ENCODE measurements at regions not wholly inside any gene's neighbourhood (a gene's known extent, or its start where the extent isn't known, plus 50 kb on each side); places are given as distances from the start of the nearest gene placed in this dataset.

DNA sequence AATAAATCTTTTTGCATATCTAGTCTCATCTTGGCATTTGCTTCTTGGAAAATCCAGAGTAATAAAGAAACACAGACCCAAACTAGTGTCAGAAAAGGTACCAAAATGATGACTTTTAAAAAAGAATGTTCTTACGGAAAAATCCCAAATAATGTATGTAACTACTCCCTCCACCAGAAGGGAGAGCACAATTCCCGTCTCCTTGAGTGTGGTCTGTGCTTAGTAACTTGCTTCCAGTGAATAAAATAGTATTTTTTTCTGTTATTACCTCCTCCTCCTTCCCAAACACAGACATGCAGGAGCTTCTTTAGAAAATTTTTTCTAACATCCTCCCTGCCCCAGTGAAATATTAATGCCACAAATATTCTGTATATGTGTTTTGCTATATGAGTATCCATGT is 358.1 kb downstream of the ZFHX3 start:
- H3K27ac ChIP-seq (ENCODE audit: low read depth, low read length) = no peak overlapping the region
- no peak overlapping the region for H2BK12ac ChIP-seq (ENCODE audit: low read depth, low read length)
- no peak overlapping the region for H3K18ac ChIP-seq (ENCODE audit: extremely low read depth, low read length)
- H4K8ac ChIP-seq (ENCODE audit: extremely low read depth, insufficient read depth, low read length) = no peak overlapping the region
- no peak overlapping the region for H3K14ac ChIP-seq (ENCODE audit: insufficient read length)
- H3K4me1 ChIP-seq (replicated peaks in 1 of 4; ENCODE audit: control insufficient read depth in 3 of 4, insufficient read depth in 4 of 4, low read length in 3 of 4) = no peaks in the 10 kb centered on the region
- no peak overlapping the region for H4K91ac ChIP-seq (replicated peaks; ENCODE audit: insufficient read length, low read length)
- H3K56ac ChIP-seq (replicated peaks; ENCODE audit: insufficient read length, low read depth, low read length) = no peak overlapping the region
- no peak overlapping the region for H3K23ac ChIP-seq (ENCODE audit: insufficient read length)
- H3K36me3 ChIP-seq (ENCODE audit: control insufficient read depth in 2 of 4, insufficient read depth in 4 of 4, low read length in 3 of 4) = no peaks in the 10 kb centered on the region
- CTCF ChIA-PET (ENCODE audit: partially characterized antibody) = interaction anchor here (0.6 kb wide), 1 partner anchor 14 kb away, joined by 4 read pairs; no protein-coding TSS in a partner anchor
- no peak overlapping the region for H2AK5ac ChIP-seq (ENCODE audit: low read depth, low read length)
- H4K5ac ChIP-seq (ENCODE audit: insufficient read length, low read depth, low read length) = no peak overlapping the region
- no peak overlapping the region for H2BK120ac ChIP-seq (replicated peaks; ENCODE audit: low read depth, low read length)
- no peak overlapping the region for H3K9ac ChIP-seq (replicated peaks in 1 of 4; ENCODE audit: extremely low read depth in 1 of 4, low read depth in 3 of 4, low read length in 3 of 4)
- TF ChIP-seq NRF1 (IDR thresholded peaks at IDR 0.05; ENCODE audit: low read depth, low read length) (no peak), RAD21 (IDR thresholded peaks at IDR 0.05 in 1 of 2, conservative IDR thresholded peaks at IDR 0.05 in 1 of 2; ENCODE audit: low read depth in 2 of 2, low read length in 2 of 2) (peak; percentile 30 to 31; a peak in 2 of 4 replicates)
- no peak overlapping the region for H3K4ac ChIP-seq (replicated peaks; ENCODE audit: insufficient read length, low read depth, low read length)
- H2BK20ac ChIP-seq (ENCODE audit: low read length) = no peak overlapping the region
- no peak overlapping the region for H3K4me2 ChIP-seq (ENCODE audit: insufficient read depth in 1 of 2, low read depth in 2 of 2, low read length in 2 of 2)
- H3K23me2 ChIP-seq (ENCODE audit: low read depth, low read length) = no peaks in the 10 kb centered on the region
- no peaks in the 10 kb centered on the region for H3K79me1 ChIP-seq (ENCODE audit: low read depth, low read length)
- H2AFZ ChIP-seq (ENCODE audit: low read length) = no peak overlapping the region
- 84% methylated on average over 2 of the region's 2 CpGs; no CpG with 5 or more reads in 1 of the 2 experiments for WGBS, 2 experiments (ENCODE audit: extremely low coverage in 1 of 2, insufficient coverage in 1 of 2, insufficient read length in 1 of 2, insufficient replicate concordance in 2 of 2, low coverage in 1 of 2, low lambda C conversion rate in 2 of 2, missing lambda C conversion rate in 1 of 2)
- H2BK15ac ChIP-seq (ENCODE audit: low read length) = no peak overlapping the region
- H3K9me3 ChIP-seq (ENCODE audit: insufficient read depth in 2 of 2, low read depth in 1 of 2, low read length in 1 of 2) = no peaks in the 10 kb centered on the region
- no peaks in the 10 kb centered on the region for H3K79me2 ChIP-seq (ENCODE audit: control insufficient read depth in 1 of 2, insufficient read depth in 2 of 2, low read length in 2 of 2)
- DNase-seq (ENCODE audit: low read depth in 1 of 2, low spot score in 2 of 2) (no peak), FAIRE-seq (no peak)
- POLR2A ChIA-PET (ENCODE audit: partially characterized antibody) = no interaction called here
- no peak overlapping the region for H2BK5ac ChIP-seq (ENCODE audit: low read depth, low read length)
- H4K20me1 ChIP-seq (replicated peaks in 1 of 2; ENCODE audit: control insufficient read depth in 1 of 2, insufficient read depth in 2 of 2, low read length in 2 of 2) = no peaks in the 10 kb centered on the region
- H3K27me3 ChIP-seq (replicated peaks in 1 of 4; ENCODE audit: control insufficient read depth in 3 of 4, extremely low read depth in 1 of 4, insufficient read depth in 3 of 4, low read length in 3 of 4) = no peaks in the 10 kb centered on the region
- H3K4me3 ChIP-seq (ENCODE audit: extremely low read depth in 1 of 4, insufficient read depth in 2 of 4, low read depth in 3 of 4, low read length in 4 of 4) = no peak overlapping the region
